ENCODE measurements at regions not wholly inside any gene's neighbourhood (a gene's known extent, or its start where the extent isn't known, plus 50 kb on each side); places are given as distances from the start of the nearest gene placed in this dataset.
"Not testable (repeated sequence)": the region's sequence is repeated elsewhere in the genome, so short reads cannot be mapped to it uniquely, and the experiment has no call there.

DNA sequence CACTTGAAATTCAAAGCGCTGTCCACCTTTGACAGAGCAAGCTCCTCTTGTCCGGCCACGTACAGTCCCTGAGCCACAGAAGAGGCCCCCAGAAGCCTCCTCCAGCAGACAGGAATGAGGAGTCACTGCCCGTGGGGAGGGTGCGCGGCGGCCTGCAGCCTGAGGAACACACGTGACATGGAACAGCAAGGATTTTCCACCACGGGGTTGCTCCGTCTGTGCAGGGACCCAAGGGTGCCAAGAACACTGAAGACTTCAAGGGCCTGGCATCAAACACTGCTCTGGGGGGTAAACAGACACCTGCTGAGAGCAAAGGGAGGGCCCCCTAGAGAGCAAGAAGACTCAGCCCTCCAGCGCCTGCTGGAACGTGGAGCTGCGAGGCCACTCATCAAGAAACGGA, 237.9 kb upstream of the SGCG start:
- not testable (repeated sequence) for H3K27ac Mint-ChIP-seq (ENCODE audit: unreplicated experiment); H3K9me3 Mint-ChIP-seq (ENCODE audit: unreplicated experiment); H3K4me1 ChIP-seq (ENCODE audit: insufficient read depth, low read length); FAIRE-seq; H3K27me3 ChIP-seq (ENCODE audit: insufficient read depth, low read length); H3K4me3 ChIP-seq (ENCODE audit: insufficient read depth, low read depth, low read length); H3K9ac ChIP-seq (ENCODE audit: low read length); H3K4me2 ChIP-seq (ENCODE audit: low read length); H3K36me3 ChIP-seq (ENCODE audit: insufficient read depth, low read length); H3K36me3 Mint-ChIP-seq (ENCODE audit: low read depth, unreplicated experiment); H3K4me3 Mint-ChIP-seq (ENCODE audit: unreplicated experiment); H2AFZ ChIP-seq (ENCODE audit: low read depth, low read length); DNase-seq (ENCODE audit: low read depth); H3K4me1 Mint-ChIP-seq (ENCODE audit: low read depth, unreplicated experiment); H3K79me2 ChIP-seq (ENCODE audit: insufficient read depth, low read length); H3K9me3 ChIP-seq (ENCODE audit: insufficient read depth, low read depth, low read length); H3K27ac ChIP-seq (ENCODE audit: low read depth, low read length); H4K20me1 ChIP-seq (ENCODE audit: insufficient read depth, low read length)
- H3K27me3 Mint-ChIP-seq (ENCODE audit: low read depth, unreplicated experiment), result peaks cover 10% of the 10 kb centered on the region

DNA sequence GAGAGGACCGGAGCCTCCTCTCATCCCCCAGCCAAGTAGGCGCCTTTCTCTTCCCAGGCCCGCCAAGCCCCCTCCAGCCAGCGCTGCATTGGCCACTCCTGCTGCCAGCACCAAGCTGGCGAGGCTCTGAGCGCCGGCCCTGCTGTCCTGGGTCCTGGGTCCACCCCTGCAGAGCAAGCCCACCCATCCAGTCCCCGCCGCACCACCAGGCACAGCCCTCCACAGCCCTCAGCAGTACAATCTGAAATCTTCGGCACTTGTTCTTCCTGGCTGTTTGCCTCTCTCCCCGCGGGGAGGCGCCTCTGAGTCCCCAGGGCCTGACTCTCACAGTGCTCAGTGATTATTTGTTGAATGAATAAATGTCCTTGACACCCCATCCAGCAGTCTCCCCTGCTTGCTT, 236.4 kb upstream of the SGCG start:
- Histone ChIP-seq H4K20me1 (ENCODE audit: insufficient read depth, low read length) (no peaks in the 10 kb centered on the region), H3K79me2 (ENCODE audit: insufficient read depth, low read length) (no peaks in the 10 kb centered on the region), H3K4me2 (ENCODE audit: low read length) (no peak overlapping the region), H3K27ac (ENCODE audit: low read depth, low read length) (no peak overlapping the region), H3K36me3 (ENCODE audit: insufficient read depth, low read length) (no peaks in the 10 kb centered on the region), H3K27me3 (ENCODE audit: insufficient read depth, low read length) (no peaks in the 10 kb centered on the region), H3K4me3 (ENCODE audit: insufficient read depth, low read depth, low read length) (no peak overlapping the region), H3K9ac (ENCODE audit: low read length) (no peak overlapping the region), H2AFZ (ENCODE audit: low read depth, low read length) (no peak overlapping the region), H3K4me1 (ENCODE audit: insufficient read depth, low read length) (no peaks in the 10 kb centered on the region), H3K9me3 (ENCODE audit: insufficient read depth, low read depth, low read length) (peaks cover 3% of the 10 kb centered on the region)
- no peaks in the 10 kb centered on the region for H3K36me3 Mint-ChIP-seq (ENCODE audit: low read depth, unreplicated experiment)
- DNase-seq (ENCODE audit: low read depth) (no peak), FAIRE-seq (no peak)
- peaks cover 2% of the 10 kb centered on the region for H3K9me3 Mint-ChIP-seq (ENCODE audit: unreplicated experiment)
- H3K27me3 Mint-ChIP-seq (ENCODE audit: low read depth, unreplicated experiment), result peaks cover 10% of the 10 kb centered on the region
- H3K4me3 Mint-ChIP-seq (ENCODE audit: unreplicated experiment), result no peak overlapping the region
- H3K4me1 Mint-ChIP-seq (ENCODE audit: low read depth, unreplicated experiment), result no peaks in the 10 kb centered on the region
- TF ChIP-seq EZH2 (IDR thresholded peaks at IDR 0.05; ENCODE audit: insufficient read depth, low read length), result no peak
- TF ChIP-seq, protein P1, sequence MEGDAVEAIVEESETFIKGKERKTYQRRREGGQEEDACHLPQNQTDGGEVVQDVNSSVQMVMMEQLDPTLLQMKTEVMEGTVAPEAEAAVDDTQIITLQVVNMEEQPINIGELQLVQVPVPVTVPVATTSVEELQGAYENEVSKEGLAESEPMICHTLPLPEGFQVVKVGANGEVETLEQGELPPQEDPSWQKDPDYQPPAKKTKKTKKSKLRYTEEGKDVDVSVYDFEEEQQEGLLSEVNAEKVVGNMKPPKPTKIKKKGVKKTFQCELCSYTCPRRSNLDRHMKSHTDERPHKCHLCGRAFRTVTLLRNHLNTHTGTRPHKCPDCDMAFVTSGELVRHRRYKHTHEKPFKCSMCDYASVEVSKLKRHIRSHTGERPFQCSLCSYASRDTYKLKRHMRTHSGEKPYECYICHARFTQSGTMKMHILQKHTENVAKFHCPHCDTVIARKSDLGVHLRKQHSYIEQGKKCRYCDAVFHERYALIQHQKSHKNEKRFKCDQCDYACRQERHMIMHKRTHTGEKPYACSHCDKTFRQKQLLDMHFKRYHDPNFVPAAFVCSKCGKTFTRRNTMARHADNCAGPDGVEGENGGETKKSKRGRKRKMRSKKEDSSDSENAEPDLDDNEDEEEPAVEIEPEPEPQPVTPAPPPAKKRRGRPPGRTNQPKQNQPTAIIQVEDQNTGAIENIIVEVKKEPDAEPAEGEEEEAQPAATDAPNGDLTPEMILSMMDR (IDR thresholded peaks at IDR 0.05; ENCODE audit: insufficient read depth, low read depth, low read length), result no peak
- no peak overlapping the region for H3K27ac Mint-ChIP-seq (ENCODE audit: unreplicated experiment)

DNA sequence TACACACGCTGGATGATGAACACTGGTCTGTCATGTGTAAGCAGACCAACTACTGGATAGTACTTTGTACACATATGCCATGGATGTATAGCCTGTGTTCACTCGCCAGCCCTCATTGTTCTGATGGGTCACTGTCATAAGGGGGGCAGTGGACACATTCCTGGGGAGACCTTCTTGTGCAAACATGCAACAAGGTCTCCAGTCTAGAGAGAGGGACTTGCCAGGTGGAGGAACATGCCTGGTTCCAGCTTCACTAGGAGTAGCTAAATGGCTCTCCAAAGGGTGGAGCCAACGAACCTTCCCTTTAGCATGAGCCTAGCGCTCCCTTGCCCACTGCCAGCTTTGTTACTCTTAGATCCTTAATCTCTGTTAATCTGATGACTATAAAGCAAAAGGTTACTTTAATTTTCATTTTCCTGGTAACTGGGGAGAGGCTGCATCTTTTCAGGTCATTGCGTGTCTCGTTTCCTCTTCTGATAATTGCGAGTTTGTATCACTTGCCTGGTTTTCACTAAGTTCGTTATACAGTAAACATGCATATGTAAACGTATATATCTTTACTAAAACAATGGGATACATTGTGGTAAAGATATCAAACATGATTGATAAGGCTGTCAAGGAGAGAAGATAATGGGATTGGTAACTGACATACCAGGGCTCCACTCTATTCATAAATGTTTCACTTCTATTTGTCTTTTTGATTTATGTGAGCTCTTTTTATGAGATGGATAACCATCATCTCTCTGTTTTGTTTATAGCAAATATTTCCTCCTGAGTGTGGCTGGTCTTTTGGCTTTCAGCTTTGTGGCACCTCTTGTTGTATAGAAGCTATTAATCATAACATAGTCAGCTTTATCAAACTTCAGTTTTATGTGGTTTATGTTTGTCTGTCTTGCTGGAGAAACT, 235.2 kb upstream of the SGCG start:
- Histone ChIP-seq H3K9ac (ENCODE audit: low read length) (no peak overlapping the region), H3K36me3 (ENCODE audit: insufficient read depth, low read length) (no peaks in the 10 kb centered on the region), H3K4me3 (ENCODE audit: insufficient read depth, low read depth, low read length) (no peak overlapping the region), H3K4me1 (ENCODE audit: insufficient read depth, low read length) (no peaks in the 10 kb centered on the region), H3K4me2 (ENCODE audit: low read length) (no peak overlapping the region), H4K20me1 (ENCODE audit: insufficient read depth, low read length) (no peaks in the 10 kb centered on the region), H3K9me3 (ENCODE audit: insufficient read depth, low read depth, low read length) (peaks cover 2% of the 10 kb centered on the region), H3K27ac (ENCODE audit: low read depth, low read length) (no peak overlapping the region), H3K79me2 (ENCODE audit: insufficient read depth, low read length) (no peaks in the 10 kb centered on the region), H2AFZ (ENCODE audit: low read depth, low read length) (no peak overlapping the region), H3K27me3 (ENCODE audit: insufficient read depth, low read length) (no peaks in the 10 kb centered on the region)
- FAIRE-seq (no peak), DNase-seq (ENCODE audit: low read depth) (no peak)
- H3K27ac Mint-ChIP-seq (ENCODE audit: unreplicated experiment), result no peak overlapping the region
- no peaks in the 10 kb centered on the region for H3K4me1 Mint-ChIP-seq (ENCODE audit: low read depth, unreplicated experiment)
- H3K4me3 Mint-ChIP-seq (ENCODE audit: unreplicated experiment), result no peak overlapping the region
- peaks cover 2% of the 10 kb centered on the region for H3K9me3 Mint-ChIP-seq (ENCODE audit: unreplicated experiment)
- peaks cover 10% of the 10 kb centered on the region for H3K27me3 Mint-ChIP-seq (ENCODE audit: low read depth, unreplicated experiment)
- H3K36me3 Mint-ChIP-seq (ENCODE audit: low read depth, unreplicated experiment), result no peaks in the 10 kb centered on the region
- no peak for TF ChIP-seq EZH2 (IDR thresholded peaks at IDR 0.05; ENCODE audit: insufficient read depth, low read length)
- TF ChIP-seq, protein P1 (IDR thresholded peaks at IDR 0.05; ENCODE audit: insufficient read depth, low read depth, low read length), result no peak
